Dermis microvascular lymphatic vessel endothelial cell (primary cell): ENCODE measurements at regions not wholly inside any gene's neighbourhood (a gene's known extent, or its start where the extent isn't known, plus 50 kb on each side); places are given as distances from the start of the nearest gene placed in this dataset.
"Not testable (repeated sequence)": the region's sequence is repeated elsewhere in the genome, so short reads cannot be mapped to it uniquely, and the experiment has no call there.

ENCODE experiments used
- DNase-seq, 2 donors: peaks; one replicate each; pipeline versions ENCODE4 v3.0.0 to v3.0.0-alpha.2; 2010; ENCODE audit warnings: low read depth in 2 of 2

DNA sequence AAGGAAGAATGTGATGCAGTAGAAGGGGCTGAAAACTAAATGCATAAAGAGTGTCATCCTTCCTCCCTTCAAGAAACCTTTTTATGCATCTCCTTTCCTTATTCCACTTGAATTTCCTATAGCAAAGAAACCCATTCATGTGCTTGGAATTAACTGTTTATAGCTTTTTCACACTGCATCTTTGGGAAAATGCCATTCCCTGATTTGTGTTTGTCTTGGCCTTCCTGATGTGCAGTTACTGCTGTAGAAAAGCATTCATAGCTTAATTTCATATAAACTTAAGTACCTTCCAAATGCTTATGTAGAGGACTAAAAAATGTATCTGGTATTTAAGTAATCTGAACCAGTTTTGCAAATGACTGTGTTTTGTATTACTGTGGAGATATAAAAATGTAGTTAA is 61.8 kb downstream of the SDR9C7 start:
- DNase-seq = no peak

DNA sequence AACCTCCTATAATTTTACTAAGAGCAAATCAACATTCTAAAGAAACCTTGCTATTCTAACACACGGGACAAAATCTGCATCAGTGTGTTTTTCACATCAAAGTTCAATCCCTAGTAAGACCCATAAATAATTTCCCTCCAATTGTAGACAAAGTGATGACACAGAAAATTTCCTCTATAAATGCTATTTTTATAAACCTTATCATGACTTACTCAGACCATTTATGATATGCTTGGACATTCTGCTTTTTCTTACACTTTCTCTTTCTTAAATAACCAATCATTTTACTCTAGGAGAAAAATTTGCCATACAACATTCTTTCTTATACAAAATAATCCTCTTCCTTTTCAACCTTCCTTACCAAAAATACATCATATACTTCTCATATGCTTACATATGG is 67.0 kb downstream of the SDR9C7 start:
- no peak for DNase-seq

DNA sequence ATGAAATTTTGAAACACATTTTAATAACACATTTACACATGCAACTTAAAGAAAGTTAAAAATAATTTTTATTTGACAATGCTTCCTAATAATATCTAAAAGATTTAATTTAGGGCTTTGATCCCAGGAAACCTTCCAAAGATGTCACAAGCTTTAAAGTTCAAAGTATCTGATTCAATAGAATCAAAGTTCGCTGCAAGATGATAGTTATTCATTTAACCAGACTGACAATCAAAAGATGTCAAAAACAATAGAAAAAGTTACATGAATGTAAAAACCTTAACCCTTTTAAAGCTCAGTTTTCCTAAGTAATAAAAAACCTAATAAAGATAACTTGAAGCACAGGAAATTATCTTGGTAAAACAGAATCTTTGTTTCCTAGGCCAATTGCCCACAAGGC is 67.7 kb downstream of the SDR9C7 start:
- no peak for DNase-seq

DNA sequence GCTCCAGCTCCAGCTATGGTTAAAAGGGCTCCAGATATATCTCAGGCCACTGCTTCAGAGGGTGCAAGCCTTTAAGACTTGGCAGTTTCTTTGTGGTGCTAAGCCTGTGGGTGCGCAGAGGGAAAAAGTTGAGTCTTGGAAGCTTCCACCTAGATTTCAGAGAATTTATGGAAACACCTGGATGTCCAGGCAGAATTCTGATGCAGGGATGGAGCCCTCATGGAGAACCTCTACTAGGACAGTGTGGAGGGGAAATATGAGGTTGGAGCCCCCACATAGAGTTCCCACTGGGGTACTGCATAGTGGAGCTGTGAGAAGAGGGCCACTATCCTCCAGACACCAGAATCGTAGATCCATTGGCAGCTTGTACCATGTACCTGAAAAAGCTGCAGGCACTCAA is 69.9 kb downstream of the SDR9C7 start:
- DNase-seq = no peak

DNA sequence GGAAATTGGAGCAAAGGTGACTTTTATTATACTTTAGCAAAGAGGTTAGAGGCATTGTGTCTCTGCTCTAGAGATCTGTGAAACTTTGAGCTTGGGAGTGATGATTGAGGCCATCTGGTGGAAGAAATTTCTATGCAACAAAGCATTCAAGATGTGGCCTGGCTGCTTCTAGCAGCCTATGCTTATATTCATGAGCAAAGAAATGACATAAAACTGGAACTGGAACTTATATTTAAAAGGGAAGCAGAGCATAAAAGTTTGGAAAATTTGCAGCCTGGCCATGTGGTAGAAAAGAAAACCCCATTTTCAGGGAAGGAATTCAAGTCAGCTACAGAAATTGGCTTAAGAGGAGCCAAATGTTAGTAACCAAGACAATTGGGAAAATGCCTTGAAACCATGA is 70.4 kb downstream of the SDR9C7 start:
- DNase-seq = no peak

DNA sequence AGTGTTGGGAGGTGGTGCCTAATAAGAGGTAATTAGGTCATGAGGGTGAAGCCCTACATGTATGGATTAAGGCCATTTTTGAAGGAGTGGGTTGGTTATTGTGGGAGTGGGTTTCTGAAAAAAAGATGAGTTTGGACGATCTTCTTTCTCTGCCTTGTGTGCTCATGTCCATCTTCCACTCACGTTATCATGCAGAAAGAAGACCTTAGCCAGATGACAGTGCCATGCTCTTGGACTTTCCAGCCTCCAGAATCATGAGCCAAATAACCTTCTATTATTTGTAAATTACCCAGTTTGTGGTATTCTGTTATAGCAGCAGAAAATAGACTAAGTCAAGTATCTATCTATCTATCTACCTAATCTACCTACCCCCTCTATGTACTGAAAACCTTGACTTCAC is 71.9 kb downstream of the SDR9C7 start:
- DNase-seq = no peak

DNA sequence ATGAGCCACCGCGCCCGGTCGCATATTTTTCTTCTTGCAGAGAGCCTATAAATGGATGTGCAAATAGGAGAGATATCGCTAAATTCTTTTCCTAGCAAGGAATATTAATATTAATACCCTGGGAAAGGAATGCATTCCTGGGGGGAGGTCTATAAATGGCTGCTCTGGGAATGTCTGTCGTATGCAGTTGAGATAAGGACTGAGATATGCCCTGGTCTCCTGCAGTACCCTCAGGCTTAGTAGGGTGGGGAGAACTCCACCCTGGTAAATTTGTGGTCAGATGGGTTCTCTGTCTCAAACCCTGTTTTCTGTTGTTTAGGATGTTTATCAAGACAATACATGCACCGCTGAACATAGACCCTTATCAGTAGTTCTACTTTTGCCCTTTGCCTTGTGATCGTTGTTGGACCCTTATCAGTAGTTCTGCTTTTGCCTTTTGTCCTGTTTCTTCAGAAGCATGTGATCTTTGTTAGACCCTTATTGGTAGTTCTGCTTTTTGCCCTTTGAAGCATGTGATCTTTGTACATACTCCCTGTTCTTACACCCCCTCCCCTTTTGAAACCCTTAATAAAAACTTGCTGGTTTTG is 80.7 kb downstream of the SDR9C7 start:
- not testable (repeated sequence) for DNase-seq

DNA sequence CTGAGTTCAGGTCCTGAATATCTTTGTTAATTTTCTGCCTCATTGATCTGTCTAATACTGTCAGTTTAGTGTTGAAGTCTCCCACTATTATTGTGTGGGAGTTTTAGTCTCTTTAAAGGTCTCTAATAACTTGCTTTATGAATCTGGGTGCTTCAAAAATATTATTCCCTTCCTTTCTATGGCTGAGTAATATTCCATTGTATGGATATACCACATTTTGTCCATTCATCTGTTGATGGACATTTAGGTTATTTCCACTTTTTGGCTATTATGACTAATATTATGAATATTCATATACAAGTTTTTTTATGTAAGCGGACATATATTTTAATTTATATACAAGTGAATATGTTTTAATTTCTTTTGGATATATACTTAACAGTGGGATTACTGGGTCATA is 82.7 kb downstream of the SDR9C7 start:
- no peak for DNase-seq

DNA sequence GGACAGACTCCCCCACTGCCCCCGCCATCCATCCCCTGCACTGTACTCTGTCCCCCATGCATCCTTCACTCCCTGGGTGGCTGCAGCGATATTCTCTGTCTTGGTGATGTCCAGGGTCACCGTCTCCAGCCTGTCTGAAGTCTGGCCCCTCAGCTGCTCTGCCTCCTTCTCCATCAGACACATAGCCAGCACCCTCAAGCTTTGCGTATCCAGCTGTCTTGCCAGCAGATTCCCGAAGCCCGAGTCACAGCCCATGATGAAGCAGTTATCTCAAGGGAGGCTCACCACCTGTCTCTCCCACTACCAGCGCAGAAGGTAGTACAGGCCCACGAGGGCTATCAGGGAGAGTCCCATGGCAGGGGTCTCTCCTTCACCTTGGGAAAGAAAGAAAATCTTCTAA is 77.8 kb downstream of the HSD17B6 start:
- no peak for DNase-seq

DNA sequence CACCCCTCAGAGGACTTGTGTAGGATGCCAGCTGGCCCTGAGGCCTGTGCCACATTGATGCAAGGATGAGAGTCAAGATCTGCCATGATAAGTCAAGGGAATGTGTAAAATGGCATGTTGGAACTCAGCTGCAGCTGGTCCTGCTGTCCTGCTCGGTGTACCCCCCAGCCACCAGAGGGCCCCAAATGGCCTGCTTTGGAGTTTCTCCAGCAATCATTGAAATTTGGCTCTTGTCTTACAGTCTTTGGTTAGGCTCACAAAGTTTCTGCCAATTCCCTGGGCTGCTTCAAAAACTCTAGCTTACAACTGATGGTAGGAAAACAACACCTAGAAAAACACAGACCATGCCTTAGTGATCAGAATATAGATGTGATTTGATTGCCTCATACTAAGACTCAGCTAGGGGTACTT is 76.8 kb downstream of the HSD17B6 start:
- peak; percentile 30 to 44 for DNase-seq

DNA sequence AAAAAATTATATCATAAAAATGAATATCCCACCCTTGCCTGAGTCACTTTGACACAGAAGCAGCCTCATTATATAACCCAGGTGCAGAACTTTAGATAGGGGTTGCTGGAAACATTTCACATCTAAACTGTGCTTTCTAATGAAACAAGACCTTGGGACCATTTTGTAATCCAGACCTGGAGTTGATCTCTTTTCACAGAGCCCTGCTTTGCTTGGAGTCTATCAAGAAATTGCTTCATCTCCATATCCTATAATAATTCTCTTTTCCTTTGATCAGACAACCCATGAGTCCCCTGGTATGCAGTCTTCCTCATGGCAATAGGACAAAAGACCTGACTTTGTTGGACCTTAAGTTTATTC is 76.3 kb downstream of the HSD17B6 start:
- DNase-seq = no peak

DNA sequence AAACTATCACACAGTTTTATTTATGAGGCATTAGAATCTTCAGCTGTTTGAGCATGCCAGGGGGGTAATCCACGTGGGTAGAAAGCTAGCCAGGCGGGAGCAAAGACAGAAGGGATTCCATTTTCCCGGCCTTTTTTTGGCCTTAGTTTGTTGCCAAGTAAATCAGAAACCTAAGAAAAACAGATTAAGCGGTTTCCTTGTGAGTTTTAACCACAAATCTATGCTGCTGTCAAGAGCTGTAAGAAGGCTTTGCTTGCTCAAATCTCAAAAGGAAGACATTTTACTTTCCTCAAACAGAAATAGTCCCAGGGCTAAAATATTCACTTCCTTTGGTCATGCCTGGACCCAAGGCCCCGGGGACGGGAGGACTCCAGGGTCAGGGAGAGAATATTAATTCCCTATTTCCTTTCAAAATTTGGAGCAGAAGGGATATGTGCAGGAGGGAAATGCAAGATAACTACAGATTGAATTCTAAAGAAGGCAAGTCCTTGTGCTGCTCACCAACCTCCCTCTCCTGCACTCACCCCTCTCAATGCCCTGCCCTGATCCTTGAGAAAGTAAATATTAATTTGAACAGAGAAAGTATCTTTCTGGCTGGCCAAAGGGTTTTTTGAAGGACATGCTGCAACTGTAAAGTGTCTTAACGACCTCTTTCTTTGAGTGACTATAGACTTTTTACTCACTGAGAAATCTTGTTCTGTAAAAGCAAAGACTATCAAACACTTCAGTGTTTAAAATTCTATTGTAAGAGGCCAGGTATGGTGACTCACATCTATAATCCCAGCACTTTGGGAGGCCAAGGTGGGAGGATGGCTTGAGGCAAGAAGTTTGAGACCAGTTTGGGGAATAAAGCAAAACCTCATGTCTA is 75.7 kb downstream of the HSD17B6 start:
- DNase-seq = no peak
